K562 (cell line): ENCODE measurements at regions not wholly inside any gene's neighbourhood (a gene's known extent, or its start where the extent isn't known, plus 50 kb on each side); places are given as distances from the start of the nearest gene placed in this dataset.

Experiments
- ATAC-seq: fragments of 200-7000 bp; cut with Tn5 transposase; 3 replicates; pipeline ENCODE4 v1.9.1; 2020; ENCODE audit warnings: moderate library complexity
- BruUV-seq: library from RNA; stranded (reverse); fragments of 400-500 nt; replicated peaks from 2 replicates; lab custom pipeline; 2021; lab: Mats Ljungman, UMichigan
- CTCF ChIA-PET: fragments of 300-600 bp; formaldehyde crosslinking; extraction: SDS; loops from one replicate; lab custom pipeline; 2021; ENCODE audit warnings: low intra/inter-chr PET ratio; lab: Yijun Ruan, JAX
- POLR2A ChIA-PET: fragments of 300-600, 350-650 bp; sonication (Branson Sonifier 250); formaldehyde crosslinking; extraction: SDS; loops from one replicate; lab custom pipeline; 2021; ENCODE audit warnings: antibody characterized with exemption, inconsistent platforms; lab: Yijun Ruan, JAX
- DNase-seq, 4 experiments: peaks; one replicate each; pipeline versions ENCODE4 v3.0.0 to v3.0.0-alpha.2; 2011 to 2018; ENCODE audit warnings: low spot score in 3 of 4, mixed read lengths in 3 of 4; ENCODE audit errors: extremely low read depth in 1 of 4
- FAIRE-seq: peaks from 2 replicates; lab custom pipeline; 2011; peaks lifted over from hg19 to GRCh38; lab: Jason Lieb, UNC
- H2AFZ ChIP-seq: 2 replicates; pipeline ENCODE4 v1.6.0; 2011; ENCODE audit warnings: low read depth, low read length, control low read depth, inconsistent platforms
- H3K27ac ChIP-seq: fragments of 200-600 bp; 3 replicates; pipeline ENCODE4 v1.8.0; 2011; ENCODE audit warnings: low read depth, mild to moderate bottlenecking, control low read depth, inconsistent platforms, low read length, moderate library complexity, mixed read lengths; ENCODE audit errors: extremely low read depth
- H3K27me3 ChIP-seq, 2 experiments: fragments of 300-600 bp in 1 of 2; 2 replicates in 1 of 2; 3 replicates in 1 of 2; pipeline versions ENCODE4 v1.6.0 to v1.8.0; 2011; ENCODE audit warnings: inconsistent platforms in 2 of 2, low read length in 2 of 2, mild to moderate bottlenecking in 1 of 2, mixed read lengths in 1 of 2, moderate library complexity in 1 of 2; ENCODE audit not compliant: control insufficient read depth in 2 of 2, insufficient read depth in 2 of 2
- H3K36me3 ChIP-seq: fragments of 300-600 bp; 3 replicates; pipeline ENCODE4 v1.8.0; 2011; ENCODE audit warnings: mild to moderate bottlenecking, low read length, inconsistent platforms; ENCODE audit not compliant: control insufficient read depth, insufficient read depth
- H3K4me1 ChIP-seq, 2 experiments: fragments of 200-600 bp in 1 of 2; replicated peaks in 1 of 2; 2 replicates in 1 of 2; 3 replicates in 1 of 2; pipeline versions ENCODE4 v1.5.1 to v1.8.0; 2011; ENCODE audit warnings: inconsistent platforms in 2 of 2, low read length in 2 of 2, mild to moderate bottlenecking in 1 of 2, mixed read lengths in 1 of 2, moderate library complexity in 1 of 2; ENCODE audit not compliant: control insufficient read depth in 2 of 2, insufficient read depth in 2 of 2
- H3K4me2 ChIP-seq: 2 replicates; pipeline ENCODE4 v1.6.1; 2011; ENCODE audit warnings: low read length, control low read depth, inconsistent platforms, mixed read lengths; ENCODE audit not compliant: insufficient read depth
- H3K4me3 ChIP-seq: fragments of 200-600 bp; sonication (generic), shearing (Covaris generic); 2 replicates; pipeline ENCODE4 v1.5.1; 2016; ENCODE audit warnings: control low read depth, inconsistent platforms
- H3K79me2 ChIP-seq: fragments of 200-600 bp; 3 replicates; pipeline ENCODE4 v1.8.0; 2011; ENCODE audit warnings: low read length, inconsistent platforms; ENCODE audit not compliant: control insufficient read depth, insufficient read depth
- H3K9ac ChIP-seq, 2 experiments: 2 replicates each; pipeline versions ENCODE4 v1.6.0 to v1.6.1; 2011; ENCODE audit warnings: low read depth in 2 of 2, low read length in 2 of 2, control low read depth in 1 of 2, inconsistent platforms in 1 of 2, mild to moderate bottlenecking in 1 of 2, mixed read lengths in 1 of 2; ENCODE audit not compliant: insufficient read depth in 1 of 2
- H3K9me1 ChIP-seq: one replicate; pipeline ENCODE4 v1.6.0; 2011; ENCODE audit warnings: inconsistent platforms, mild to moderate bottlenecking, low read length, moderate library complexity; ENCODE audit not compliant: control insufficient read depth, insufficient read depth
- H3K9me3 ChIP-seq: replicated peaks from 2 replicates; pipeline ENCODE4 v1.5.1; 2011; ENCODE audit warnings: low read depth, low read length, inconsistent platforms; ENCODE audit not compliant: control insufficient read depth, insufficient read depth
- H4K20me1 ChIP-seq: replicated peaks from 2 replicates; pipeline ENCODE4 v1.6.1; 2011; ENCODE audit warnings: low read length, inconsistent platforms, mixed read lengths; ENCODE audit not compliant: control insufficient read depth, insufficient read depth
- GABPB2 ChIP-seq: fragments of 250-450 bp; sonication (Bioruptor Pico); conservative IDR thresholded peaks from 2 replicates; pipeline ENCODE4 v1.5.1; 2021; ENCODE audit warnings: mild to moderate bottlenecking
- HMG20A ChIP-seq: fragments of 450-650 bp; formaldehyde crosslinking; conservative IDR thresholded peaks from 2 replicates; pipeline ENCODE4 v1.4.0; 2020; ENCODE audit warnings: mild to moderate bottlenecking, mixed read lengths
- SPI1 ChIP-seq: IDR thresholded peaks from 2 replicates; pipeline ENCODE4 v1.6.1; 2011; ENCODE audit warnings: low read depth, low read length, control low read depth, borderline replicate concordance
- TAL1 ChIP-seq: fragments of 450-650 bp; IDR thresholded peaks from 2 replicates; pipeline ENCODE4 v1.6.1; 2016; ENCODE audit warnings: mild to moderate bottlenecking
- ZBED1 ChIP-seq: IDR thresholded peaks from 2 replicates; pipeline ENCODE4 v1.6.1; 2014
- ZNF12 ChIP-seq: sonication (generic); formaldehyde crosslinking; IDR thresholded peaks from 2 replicates; pipeline ENCODE4 v1.4.0; 2020; ENCODE audit warnings: mild to moderate bottlenecking, missing genetic modification reagents
- ZNF780A ChIP-seq: fragments of 250-450 bp; sonication (Bioruptor Pico); IDR thresholded peaks from 2 replicates; pipeline ENCODE4 v1.5.0; 2021; ENCODE audit warnings: mild to moderate bottlenecking
- WGBS: fragments of 100-300 bp; shearing (Covaris generic); methylation state at CpG from one replicate; pipeline ENCODE4 v1.1.6; 2016; ENCODE audit warnings: low coverage, mixed read lengths; ENCODE audit not compliant: insufficient coverage; ENCODE audit errors: missing lambda C conversion rate; 5-methylcytosine and 5-hydroxymethylcytosine counted together
- in situ Hi-C: fragments of 300-500 bp; cut with MboI; formaldehyde crosslinking; loops from 4 replicates; pipeline ENCODE4 v1.15.0; 2018; ENCODE audit warnings: inconsistent platforms, mixed read lengths
- intact Hi-C: fragments of 100-400 bp; cut with micrococcal nuclease; formaldehyde crosslinking; loops from 2 replicates; pipeline ENCODE4 v1.14.2; 2022
- TF ChIP-seq, protein P1 (sequence below): sonication (generic); formaldehyde crosslinking; IDR thresholded peaks from 2 replicates; pipeline ENCODE4 v1.8.1; 2023; ENCODE audit warnings: mild to moderate bottlenecking, missing genetic modification reagents
- TF ChIP-seq, protein P2 (sequence below): fragments of 200-400 bp; formaldehyde crosslinking; IDR thresholded peaks from 2 replicates; pipeline ENCODE4 v1.6.1; 2017; ENCODE audit warnings: mild to moderate bottlenecking, low read depth, low read length, moderate library complexity
- TF ChIP-seq, protein P3 (sequence below): fragments of 250-450 bp; sonication (Bioruptor Pico); IDR thresholded peaks from 2 replicates; pipeline ENCODE4 v1.9.0; 2021; ENCODE audit warnings: mild to moderate bottlenecking, inconsistent platforms
- TF ChIP-seq, protein P4 (sequence below), 2 experiments: fragments of 450-650 bp in 1 of 2; IDR thresholded peaks; 2 replicates each; pipeline ENCODE4 v1.6.1; 2011 to 2017; ENCODE audit warnings: low read depth in 2 of 2, antibody characterized with exemption in 1 of 2, borderline replicate concordance in 1 of 2, low read length in 1 of 2, mild to moderate bottlenecking in 1 of 2, mixed read lengths in 1 of 2; ENCODE audit not compliant: control insufficient read depth in 1 of 2

- H3K27ac ChIP-seq = no peak overlapping the region
- no peak overlapping the region for H3K4me3 ChIP-seq
- CTCF ChIA-PET = no interaction called here
- ATAC-seq (no peak), FAIRE-seq (no peak), DNase-seq (no peak)
- H3K9me1 ChIP-seq = no peaks in the 10 kb centered on the region
- no peak overlapping the region for H3K9ac ChIP-seq
- in situ Hi-C loops (no loop called here), intact Hi-C loops (no loop called here)
- BruUV-seq = no TSS peak
- H3K4me1 ChIP-seq = no peaks in the 10 kb centered on the region
- H3K79me2 ChIP-seq = no peaks in the 10 kb centered on the region
- H3K36me3 ChIP-seq = no peaks in the 10 kb centered on the region
- H3K4me2 ChIP-seq = no peak overlapping the region
- POLR2A ChIA-PET = no interaction called here
- TF ChIP-seq, protein P1, sequence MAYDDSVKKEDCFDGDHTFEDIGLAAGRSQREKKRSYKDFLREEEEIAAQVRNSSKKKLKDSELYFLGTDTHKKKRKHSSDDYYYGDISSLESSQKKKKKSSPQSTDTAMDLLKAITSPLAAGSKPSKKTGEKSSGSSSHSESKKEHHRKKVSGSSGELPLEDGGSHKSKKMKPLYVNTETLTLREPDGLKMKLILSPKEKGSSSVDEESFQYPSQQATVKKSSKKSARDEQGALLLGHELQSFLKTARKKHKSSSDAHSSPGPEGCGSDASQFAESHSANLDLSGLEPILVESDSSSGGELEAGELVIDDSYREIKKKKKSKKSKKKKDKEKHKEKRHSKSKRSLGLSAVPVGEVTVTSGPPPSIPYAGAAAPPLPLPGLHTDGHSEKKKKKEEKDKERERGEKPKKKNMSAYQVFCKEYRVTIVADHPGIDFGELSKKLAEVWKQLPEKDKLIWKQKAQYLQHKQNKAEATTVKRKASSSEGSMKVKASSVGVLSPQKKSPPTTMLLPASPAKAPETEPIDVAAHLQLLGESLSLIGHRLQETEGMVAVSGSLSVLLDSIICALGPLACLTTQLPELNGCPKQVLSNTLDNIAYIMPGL = no peak
- TF ChIP-seq HMG20A (CRISPR knock-in tag) = no peak
- TF ChIP-seq TAL1 = no peak
- TF ChIP-seq, protein P2, sequence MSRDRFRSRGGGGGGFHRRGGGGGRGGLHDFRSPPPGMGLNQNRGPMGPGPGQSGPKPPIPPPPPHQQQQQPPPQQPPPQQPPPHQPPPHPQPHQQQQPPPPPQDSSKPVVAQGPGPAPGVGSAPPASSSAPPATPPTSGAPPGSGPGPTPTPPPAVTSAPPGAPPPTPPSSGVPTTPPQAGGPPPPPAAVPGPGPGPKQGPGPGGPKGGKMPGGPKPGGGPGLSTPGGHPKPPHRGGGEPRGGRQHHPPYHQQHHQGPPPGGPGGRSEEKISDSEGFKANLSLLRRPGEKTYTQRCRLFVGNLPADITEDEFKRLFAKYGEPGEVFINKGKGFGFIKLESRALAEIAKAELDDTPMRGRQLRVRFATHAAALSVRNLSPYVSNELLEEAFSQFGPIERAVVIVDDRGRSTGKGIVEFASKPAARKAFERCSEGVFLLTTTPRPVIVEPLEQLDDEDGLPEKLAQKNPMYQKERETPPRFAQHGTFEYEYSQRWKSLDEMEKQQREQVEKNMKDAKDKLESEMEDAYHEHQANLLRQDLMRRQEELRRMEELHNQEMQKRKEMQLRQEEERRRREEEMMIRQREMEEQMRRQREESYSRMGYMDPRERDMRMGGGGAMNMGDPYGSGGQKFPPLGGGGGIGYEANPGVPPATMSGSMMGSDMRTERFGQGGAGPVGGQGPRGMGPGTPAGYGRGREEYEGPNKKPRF = no peak
- no peak for TF ChIP-seq ZBED1
- no peak for TF ChIP-seq ZNF12 (CRISPR knock-in tag)
- TF ChIP-seq GABPB2 (CRISPR knock-in tag) = no peak
- TF ChIP-seq, protein P3, sequence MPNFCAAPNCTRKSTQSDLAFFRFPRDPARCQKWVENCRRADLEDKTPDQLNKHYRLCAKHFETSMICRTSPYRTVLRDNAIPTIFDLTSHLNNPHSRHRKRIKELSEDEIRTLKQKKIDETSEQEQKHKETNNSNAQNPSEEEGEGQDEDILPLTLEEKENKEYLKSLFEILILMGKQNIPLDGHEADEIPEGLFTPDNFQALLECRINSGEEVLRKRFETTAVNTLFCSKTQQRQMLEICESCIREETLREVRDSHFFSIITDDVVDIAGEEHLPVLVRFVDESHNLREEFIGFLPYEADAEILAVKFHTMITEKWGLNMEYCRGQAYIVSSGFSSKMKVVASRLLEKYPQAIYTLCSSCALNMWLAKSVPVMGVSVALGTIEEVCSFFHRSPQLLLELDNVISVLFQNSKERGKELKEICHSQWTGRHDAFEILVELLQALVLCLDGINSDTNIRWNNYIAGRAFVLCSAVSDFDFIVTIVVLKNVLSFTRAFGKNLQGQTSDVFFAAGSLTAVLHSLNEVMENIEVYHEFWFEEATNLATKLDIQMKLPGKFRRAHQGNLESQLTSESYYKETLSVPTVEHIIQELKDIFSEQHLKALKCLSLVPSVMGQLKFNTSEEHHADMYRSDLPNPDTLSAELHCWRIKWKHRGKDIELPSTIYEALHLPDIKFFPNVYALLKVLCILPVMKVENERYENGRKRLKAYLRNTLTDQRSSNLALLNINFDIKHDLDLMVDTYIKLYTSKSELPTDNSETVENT (CRISPR knock-in tag) = no peak
- TF ChIP-seq SPI1 = no peak
- no peak for TF ChIP-seq ZNF780A (CRISPR knock-in tag)
- TF ChIP-seq, protein P4, sequence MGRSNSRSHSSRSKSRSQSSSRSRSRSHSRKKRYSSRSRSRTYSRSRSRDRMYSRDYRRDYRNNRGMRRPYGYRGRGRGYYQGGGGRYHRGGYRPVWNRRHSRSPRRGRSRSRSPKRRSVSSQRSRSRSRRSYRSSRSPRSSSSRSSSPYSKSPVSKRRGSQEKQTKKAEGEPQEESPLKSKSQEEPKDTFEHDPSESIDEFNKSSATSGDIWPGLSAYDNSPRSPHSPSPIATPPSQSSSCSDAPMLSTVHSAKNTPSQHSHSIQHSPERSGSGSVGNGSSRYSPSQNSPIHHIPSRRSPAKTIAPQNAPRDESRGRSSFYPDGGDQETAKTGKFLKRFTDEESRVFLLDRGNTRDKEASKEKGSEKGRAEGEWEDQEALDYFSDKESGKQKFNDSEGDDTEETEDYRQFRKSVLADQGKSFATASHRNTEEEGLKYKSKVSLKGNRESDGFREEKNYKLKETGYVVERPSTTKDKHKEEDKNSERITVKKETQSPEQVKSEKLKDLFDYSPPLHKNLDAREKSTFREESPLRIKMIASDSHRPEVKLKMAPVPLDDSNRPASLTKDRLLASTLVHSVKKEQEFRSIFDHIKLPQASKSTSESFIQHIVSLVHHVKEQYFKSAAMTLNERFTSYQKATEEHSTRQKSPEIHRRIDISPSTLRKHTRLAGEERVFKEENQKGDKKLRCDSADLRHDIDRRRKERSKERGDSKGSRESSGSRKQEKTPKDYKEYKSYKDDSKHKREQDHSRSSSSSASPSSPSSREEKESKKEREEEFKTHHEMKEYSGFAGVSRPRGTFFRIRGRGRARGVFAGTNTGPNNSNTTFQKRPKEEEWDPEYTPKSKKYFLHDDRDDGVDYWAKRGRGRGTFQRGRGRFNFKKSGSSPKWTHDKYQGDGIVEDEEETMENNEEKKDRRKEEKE (IDR thresholded peaks at IDR 0.05; ENCODE audit: borderline replicate concordance in 1 of 2, control insufficient read depth in 1 of 2, low read depth in 2 of 2, low read length in 1 of 2) = no peak
- H4K20me1 ChIP-seq = no peaks in the 10 kb centered on the region
- no peak overlapping the region for H2AFZ ChIP-seq
- H3K27me3 ChIP-seq = no peaks in the 10 kb centered on the region
- 0% methylated on average over 1 of the region's 1 CpG for WGBS
- no peaks in the 10 kb centered on the region for H3K9me3 ChIP-seq
These were observed 68.8 kb downstream of the YIPF5 start for GRCh38 chr5:144101616-144102015.
